Esophagus muscularis mucosa (tissue), 4 donors: ENCODE measurements at regions not wholly inside any gene's neighbourhood (a gene's known extent, or its start where the extent isn't known, plus 50 kb on each side); places are given as distances from the start of the nearest gene placed in this dataset.

ENCODE experiments used
- DNase-seq: peaks from one replicate; pipeline ENCODE4 v3.0.0-alpha.2; 2017; ENCODE audit errors: extremely low spot score
- H3K27ac ChIP-seq, 4 donors: fragments of 200-600 bp; sonication (generic); replicated peaks in 1 of 4; 1 replicate in 3 of 4; 2 replicates in 1 of 4; pipeline ENCODE4 v1.5.1; 2016 to 2019; ENCODE audit warnings: mild to moderate bottlenecking in 1 of 4
- H3K27me3 ChIP-seq, 4 donors: fragments of 200-600 bp; sonication (generic); one replicate each; pipeline versions ENCODE4 v1.5.1 to v1.6.0; 2016 to 2019
- H3K36me3 ChIP-seq, 4 donors: fragments of 200-600 bp; sonication (generic); one replicate each; pipeline ENCODE4 v1.5.1; 2016 to 2019
- H3K4me1 ChIP-seq, 4 donors: fragments of 200-600 bp; sonication (generic); one replicate each; pipeline ENCODE4 v1.5.1; 2016 to 2019
- H3K4me3 ChIP-seq, 4 donors: fragments of 200-600 bp; sonication (generic); 1 replicate in 2 of 4; 2 replicates in 2 of 4; pipeline ENCODE4 v1.5.1; 2016 to 2019; ENCODE audit warnings: mild to moderate bottlenecking in 4 of 4, moderate library complexity in 1 of 4
- H3K9me3 ChIP-seq, 4 donors: fragments of 200-600 bp; sonication (generic); 1 replicate in 3 of 4; 2 replicates in 1 of 4; pipeline ENCODE4 v1.5.1; 2016 to 2019
- EP300 ChIP-seq: sonication (generic); formaldehyde crosslinking; IDR thresholded peaks from one replicate; pipeline ENCODE4 v1.6.1; 2017; ENCODE audit warnings: antibody characterized with exemption
- POLR2A ChIP-seq: fragments of 450-650 bp; IDR thresholded peaks from one replicate; pipeline ENCODE4 v1.6.1; 2017; ENCODE audit warnings: antibody characterized with exemption, moderate library complexity, mild to moderate bottlenecking, low read depth
- POLR2AphosphoS5 ChIP-seq, 2 donors: sonication (generic); formaldehyde crosslinking; IDR thresholded peaks; one replicate each; pipeline ENCODE4 v1.6.1; 2017; ENCODE audit warnings: antibody characterized with exemption in 2 of 2
- WGBS: methylation state at CpG from one replicate; pipeline ENCODE4 v1.1.5; 2018; 5-methylcytosine and 5-hydroxymethylcytosine counted together
- intact Hi-C: fragments of 100-400 bp; cut with DNase I; formaldehyde crosslinking; loops from one replicate; pipeline ENCODE4 v1.15.1; 2023
- TF ChIP-seq, protein P1 (sequence below), 3 experiments: fragments of 200-600 bp in 2 of 3; fragments of 450-650 bp in 1 of 3; sonication (generic) in 2 of 3; IDR thresholded peaks; one replicate each; pipeline ENCODE4 v1.5.1; 2017 to 2019; ENCODE audit warnings: antibody characterized with exemption in 3 of 3, mild to moderate bottlenecking in 2 of 3, moderate library complexity in 1 of 3

DNA sequence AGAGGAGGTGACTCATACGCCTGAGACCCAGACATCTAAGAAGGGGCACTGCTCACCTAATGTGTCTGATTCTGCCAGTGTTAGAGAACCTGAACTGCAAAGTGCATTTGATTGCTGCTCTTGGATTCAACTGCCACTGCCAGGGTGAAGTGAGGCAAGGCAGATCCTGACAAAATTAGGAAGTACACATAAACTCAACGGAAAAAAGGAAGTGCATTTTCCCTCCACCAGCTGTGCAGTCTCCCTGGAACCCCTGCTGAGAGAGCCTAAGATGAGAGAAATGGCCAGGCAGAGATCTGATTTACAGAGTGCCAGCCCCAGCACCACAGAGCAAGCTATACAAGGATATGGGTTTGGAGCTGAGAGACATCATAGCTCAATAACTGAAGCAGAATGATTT lies 215.3 kb downstream of the SEC23A start:
- TF ChIP-seq, protein P1, sequence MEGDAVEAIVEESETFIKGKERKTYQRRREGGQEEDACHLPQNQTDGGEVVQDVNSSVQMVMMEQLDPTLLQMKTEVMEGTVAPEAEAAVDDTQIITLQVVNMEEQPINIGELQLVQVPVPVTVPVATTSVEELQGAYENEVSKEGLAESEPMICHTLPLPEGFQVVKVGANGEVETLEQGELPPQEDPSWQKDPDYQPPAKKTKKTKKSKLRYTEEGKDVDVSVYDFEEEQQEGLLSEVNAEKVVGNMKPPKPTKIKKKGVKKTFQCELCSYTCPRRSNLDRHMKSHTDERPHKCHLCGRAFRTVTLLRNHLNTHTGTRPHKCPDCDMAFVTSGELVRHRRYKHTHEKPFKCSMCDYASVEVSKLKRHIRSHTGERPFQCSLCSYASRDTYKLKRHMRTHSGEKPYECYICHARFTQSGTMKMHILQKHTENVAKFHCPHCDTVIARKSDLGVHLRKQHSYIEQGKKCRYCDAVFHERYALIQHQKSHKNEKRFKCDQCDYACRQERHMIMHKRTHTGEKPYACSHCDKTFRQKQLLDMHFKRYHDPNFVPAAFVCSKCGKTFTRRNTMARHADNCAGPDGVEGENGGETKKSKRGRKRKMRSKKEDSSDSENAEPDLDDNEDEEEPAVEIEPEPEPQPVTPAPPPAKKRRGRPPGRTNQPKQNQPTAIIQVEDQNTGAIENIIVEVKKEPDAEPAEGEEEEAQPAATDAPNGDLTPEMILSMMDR (IDR thresholded peaks at IDR 0.05), result no peak
- TF ChIP-seq POLR2AphosphoS5 (IDR thresholded peaks at IDR 0.05) (no peak), EP300 (no peak), POLR2A (no peak)
- Histone ChIP-seq H3K27me3 (no peaks in the 10 kb centered on the region), H3K36me3 (no peaks in the 10 kb centered on the region), H3K4me3 (no peak overlapping the region), H3K4me1 (no peaks in the 10 kb centered on the region), H3K27ac (no peak overlapping the region), H3K9me3 (no peaks in the 10 kb centered on the region)
- DNase-seq, result no peak
- 55% methylated on average over 2 of the region's 2 CpGs for WGBS
- intact Hi-C loops, result no loop called here

DNA sequence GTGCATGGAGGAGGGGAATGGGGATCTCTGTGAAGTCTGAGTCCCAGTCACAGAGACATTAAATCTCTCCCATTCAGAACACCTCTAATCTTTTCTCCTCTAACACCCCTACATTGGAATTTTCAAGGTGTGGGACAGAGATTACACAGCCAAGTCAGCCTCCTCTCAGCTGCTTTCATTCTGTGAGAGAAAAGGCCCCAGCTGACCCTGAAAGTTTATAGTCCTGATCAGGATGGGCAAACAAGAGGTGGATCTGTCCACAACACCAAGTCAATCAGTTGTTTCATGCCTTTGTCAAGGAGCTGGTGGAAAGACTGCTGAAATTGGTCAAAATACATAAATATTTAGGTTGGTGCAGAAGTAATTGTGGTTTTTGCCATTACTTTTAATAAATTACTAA lies 218.9 kb downstream of the SEC23A start:
- H3K9me3 ChIP-seq, result no peaks in the 10 kb centered on the region
- H3K4me3 ChIP-seq, result no peak overlapping the region
- DNase-seq, result no peak
- TF ChIP-seq, protein P1 (IDR thresholded peaks at IDR 0.05), result no peak
- no peak for TF ChIP-seq EP300
- TF ChIP-seq POLR2AphosphoS5 (IDR thresholded peaks at IDR 0.05), result no peak
- TF ChIP-seq POLR2A, result no peak
- intact Hi-C loops, result no loop called here
- H3K27ac ChIP-seq, result no peak overlapping the region
- no peaks in the 10 kb centered on the region for H3K27me3 ChIP-seq
- peaks cover 3 to 16% (median 8%) of the 10 kb centered on the region in 4 donors for H3K4me1 ChIP-seq
- H3K36me3 ChIP-seq, result no peaks in the 10 kb centered on the region

DNA sequence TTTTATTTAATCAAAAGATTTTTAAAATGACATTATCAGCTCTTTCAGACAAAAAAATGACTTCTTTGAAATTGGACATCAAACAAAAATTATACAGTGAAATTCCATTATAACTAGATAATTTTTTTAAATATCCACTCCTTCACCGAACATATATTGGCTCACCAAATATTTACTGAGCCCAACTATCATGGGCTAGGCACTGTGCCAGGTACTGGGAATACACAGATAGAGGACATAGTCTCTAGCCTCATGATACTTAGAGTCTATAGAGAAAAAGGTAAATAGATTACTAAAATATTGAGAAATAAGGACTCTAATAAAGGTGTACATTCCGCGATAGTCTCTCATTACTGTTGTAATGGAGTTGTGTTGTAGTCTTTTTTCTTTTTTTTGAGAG lies 219.9 kb downstream of the SEC23A start:
- DNase-seq, result no peak
- H3K36me3 ChIP-seq, result no peaks in the 10 kb centered on the region
- H3K27me3 ChIP-seq, result no peaks in the 10 kb centered on the region
- WGBS, result 91% methylated on average over 3 of the region's 3 CpGs
- peaks cover 3 to 16% (median 8%) of the 10 kb centered on the region in 4 donors for H3K4me1 ChIP-seq
- TF ChIP-seq POLR2A, result no peak
- TF ChIP-seq, protein P1 (IDR thresholded peaks at IDR 0.05), result no peak
- no peak for TF ChIP-seq EP300
- TF ChIP-seq POLR2AphosphoS5 (IDR thresholded peaks at IDR 0.05), result no peak
- no peaks in the 10 kb centered on the region for H3K9me3 ChIP-seq
- no peak overlapping the region for H3K27ac ChIP-seq
- no peak overlapping the region for H3K4me3 ChIP-seq
- intact Hi-C loops, result no loop called here

DNA sequence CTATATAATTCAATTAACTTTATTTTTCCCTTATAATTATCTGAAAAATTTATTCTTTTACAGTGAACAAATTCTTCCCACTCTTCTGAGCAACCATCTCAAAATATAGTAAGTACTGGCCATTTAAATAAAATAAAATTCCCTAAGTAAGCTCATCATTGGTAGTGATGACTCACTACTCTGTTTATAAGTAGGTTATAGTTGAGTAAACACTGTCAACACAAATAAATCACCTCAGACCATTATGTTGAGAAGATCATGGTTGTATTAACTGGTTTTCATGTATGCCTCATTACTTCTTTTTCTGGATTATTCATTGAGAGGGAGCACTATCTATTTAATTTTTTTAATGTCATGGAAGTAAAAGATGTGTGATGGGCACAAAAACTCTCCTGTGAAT lies 220.5 kb downstream of the SEC23A start:
- no peak for DNase-seq
- Histone ChIP-seq H3K27me3 (no peaks in the 10 kb centered on the region), H3K27ac (no peak overlapping the region), H3K4me1 (peaks cover 3 to 16% (median 8%) of the 10 kb centered on the region in 4 donors), H3K36me3 (no peaks in the 10 kb centered on the region), H3K4me3 (no peak overlapping the region), H3K9me3 (no peaks in the 10 kb centered on the region)
- intact Hi-C loops, result no loop called here
- TF ChIP-seq POLR2A, result no peak
- TF ChIP-seq, protein P1 (IDR thresholded peaks at IDR 0.05), result no peak
- TF ChIP-seq EP300, result no peak
- no peak for TF ChIP-seq POLR2AphosphoS5 (IDR thresholded peaks at IDR 0.05)

DNA sequence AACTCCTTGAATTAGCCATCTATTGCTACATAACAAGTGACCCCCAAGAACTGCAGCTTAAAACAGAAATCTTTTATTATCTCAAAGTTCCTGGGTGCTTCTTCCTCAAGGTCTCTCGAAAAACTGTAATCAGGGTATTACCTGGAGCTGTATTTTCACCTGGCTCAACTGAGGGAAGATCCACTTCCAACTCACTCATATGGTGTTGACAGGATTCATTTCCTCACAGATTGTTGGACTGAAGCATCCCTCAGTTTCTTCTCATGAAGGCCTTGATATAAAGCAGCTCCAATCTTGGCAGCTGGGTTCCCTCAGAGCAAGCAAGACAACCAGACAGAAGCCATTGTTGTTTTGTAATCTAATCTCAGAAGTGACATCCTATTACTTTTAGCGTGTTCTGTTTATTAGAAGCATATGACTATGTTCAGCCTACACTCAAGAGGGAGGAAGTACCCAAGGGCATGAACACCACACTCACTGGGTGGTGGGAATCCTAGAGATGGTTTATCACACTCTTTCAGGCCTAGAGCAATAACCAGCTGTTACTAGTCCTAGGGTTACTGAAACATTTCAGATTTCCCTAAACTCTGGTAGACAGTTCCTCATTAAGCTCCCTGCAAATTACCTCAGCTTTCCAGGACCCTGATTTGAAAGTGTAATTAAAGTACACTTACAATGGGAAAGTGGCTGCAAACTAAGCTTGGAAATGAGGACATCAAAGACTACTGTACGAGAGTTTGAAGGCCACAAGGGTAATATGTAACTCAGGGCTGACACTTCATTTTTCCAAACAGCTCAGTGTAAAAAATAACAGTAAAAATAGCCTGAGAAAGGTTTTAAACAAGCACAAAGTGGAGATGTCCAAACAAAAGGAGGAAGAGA lies 222.2 kb downstream of the SEC23A start:
- 46% methylated on average over 3 of the region's 3 CpGs for WGBS
- Histone ChIP-seq H3K9me3 (no peaks in the 10 kb centered on the region), H3K27ac (no peak overlapping the region), H3K36me3 (no peaks in the 10 kb centered on the region), H3K4me1 (peaks cover 3 to 16% (median 8%) of the 10 kb centered on the region in 4 donors), H3K27me3 (no peaks in the 10 kb centered on the region), H3K4me3 (no peak overlapping the region)
- TF ChIP-seq POLR2A (no peak), EP300 (no peak), POLR2AphosphoS5 (IDR thresholded peaks at IDR 0.05) (no peak)
- TF ChIP-seq, protein P1 (IDR thresholded peaks at IDR 0.05), result no peak
- DNase-seq, result no peak
- intact Hi-C loops, result no loop called here
